ENCODE measurements at regions not wholly inside any gene's neighbourhood (a gene's known extent, or its start where the extent isn't known, plus 50 kb on each side); places are given as distances from the start of the nearest gene placed in this dataset.

GRCh38 chr10:129258283-129258923, 208.6 kb upstream of the MGMT start:
- Histone ChIP-seq H3K9me3 (ENCODE audit: low read length) (no peaks in the 10 kb centered on the region), H4K20me1 (ENCODE audit: insufficient read depth) (no peaks in the 10 kb centered on the region), H2AFZ (ENCODE audit: low read depth, low read length) (no peak overlapping the region), H3K9ac (ENCODE audit: low read length) (no peak overlapping the region), H3F3A (ENCODE audit: insufficient read depth, low read length, poor library complexity, severe bottlenecking) (no peaks in the 10 kb centered on the region), H3K4me2 (ENCODE audit: low read length) (no peak overlapping the region), H3K9me2 (ENCODE audit: insufficient read depth, low read length) (no peaks in the 10 kb centered on the region), H3K27me3 (ENCODE audit: insufficient read depth, low read depth, low read length) (no peaks in the 10 kb centered on the region), H3K36me3 (ENCODE audit: insufficient read depth, low read length) (no peaks in the 10 kb centered on the region), H3K4me3 (ENCODE audit: low read length) (no peak overlapping the region), H3K27ac (ENCODE audit: low read length) (no peak overlapping the region), H3K79me2 (replicated peaks; ENCODE audit: insufficient read depth, low read length) (no peaks in the 10 kb centered on the region)
- TF ChIP-seq RAD21 (conservative IDR thresholded peaks at IDR 0.05) (no peak), POLR2AphosphoS5 (IDR thresholded peaks at IDR 0.05) (no peak), CTCF (IDR thresholded peaks at IDR 0.05; ENCODE audit: poor library complexity, severe bottlenecking) (no peak), EP300 (conservative IDR thresholded peaks at IDR 0.05; ENCODE audit: poor library complexity, severe bottlenecking) (no peak), MXI1 (conservative IDR thresholded peaks at IDR 0.05; ENCODE audit: poor library complexity, severe bottlenecking) (no peak), REST (IDR thresholded peaks at IDR 0.05; ENCODE audit: borderline replicate concordance) (no peak), SMC3 (conservative IDR thresholded peaks at IDR 0.05; ENCODE audit: poor library complexity) (no peak)

DNA sequence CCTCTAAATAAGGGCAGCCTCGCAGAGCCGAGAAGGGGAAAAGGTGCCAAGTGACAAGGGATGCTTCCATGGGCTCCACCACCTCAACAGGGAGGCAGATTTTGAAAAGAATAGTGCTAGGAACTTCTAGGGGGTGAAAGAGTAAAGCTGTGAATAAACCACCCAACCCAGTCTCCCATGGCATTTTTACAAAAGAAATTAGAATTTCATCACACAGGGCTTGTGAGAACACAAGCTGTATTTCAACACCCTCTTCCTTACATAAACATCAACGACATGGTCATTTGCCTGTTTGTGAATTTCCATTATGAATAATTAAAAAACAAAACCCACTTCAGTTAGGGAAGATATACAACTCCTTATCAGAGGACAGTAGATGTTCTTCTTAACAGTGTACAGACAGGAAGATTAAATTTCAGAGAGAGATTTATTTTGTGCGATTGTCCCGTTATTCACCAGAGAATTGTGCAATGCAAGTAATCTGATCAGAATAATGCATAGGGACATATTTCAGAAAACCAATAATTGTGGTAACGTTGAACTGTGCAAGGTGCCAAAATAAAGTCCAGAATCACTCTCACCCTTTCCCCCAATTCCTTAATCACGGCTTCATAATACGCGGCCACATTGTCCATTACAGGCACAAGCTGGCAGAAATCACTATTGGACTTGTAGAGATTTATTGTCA, 207.8 kb upstream of the MGMT start:
- Histone ChIP-seq H3K9ac (ENCODE audit: low read length) (no peak overlapping the region), H4K20me1 (ENCODE audit: insufficient read depth) (no peaks in the 10 kb centered on the region), H3K9me2 (ENCODE audit: insufficient read depth, low read length) (no peaks in the 10 kb centered on the region), H3K79me2 (replicated peaks; ENCODE audit: insufficient read depth, low read length) (no peaks in the 10 kb centered on the region), H3K9me3 (ENCODE audit: low read length) (no peaks in the 10 kb centered on the region), H3K36me3 (ENCODE audit: insufficient read depth, low read length) (no peaks in the 10 kb centered on the region), H2AFZ (ENCODE audit: low read depth, low read length) (no peak overlapping the region), H3K4me3 (ENCODE audit: low read length) (no peak overlapping the region), H3F3A (ENCODE audit: insufficient read depth, low read length, poor library complexity, severe bottlenecking) (no peaks in the 10 kb centered on the region), H3K27me3 (ENCODE audit: insufficient read depth, low read depth, low read length) (no peaks in the 10 kb centered on the region), H3K4me2 (ENCODE audit: low read length) (no peak overlapping the region), H3K27ac (ENCODE audit: low read length) (no peak overlapping the region)
- TF ChIP-seq REST (IDR thresholded peaks at IDR 0.05; ENCODE audit: borderline replicate concordance) (no peak), EP300 (conservative IDR thresholded peaks at IDR 0.05; ENCODE audit: poor library complexity, severe bottlenecking) (no peak), POLR2AphosphoS5 (IDR thresholded peaks at IDR 0.05) (no peak), SMC3 (conservative IDR thresholded peaks at IDR 0.05; ENCODE audit: poor library complexity) (no peak), TAF1 (IDR thresholded peaks at IDR 0.05; ENCODE audit: low read depth) (no peak), CTCF (IDR thresholded peaks at IDR 0.05; ENCODE audit: poor library complexity, severe bottlenecking) (no peak), RAD21 (conservative IDR thresholded peaks at IDR 0.05) (no peak)
